Left ventricle myocardium inferior (tissue), 1 donor: ENCODE measurements at regions not wholly inside any gene's neighbourhood (a gene's known extent, or its start where the extent isn't known, plus 50 kb on each side); places are given as distances from the start of the nearest gene placed in this dataset.

Source experiments
- DNase-seq: peaks from one replicate; pipeline ENCODE4 v3.0.0-alpha.2; 2020
- H3K27ac ChIP-seq: fragments of 200-600 bp; replicated peaks from 2 replicates; pipeline ENCODE4 v1.8.0; 2021
- H3K27me3 ChIP-seq: fragments of 200-600 bp; 2 replicates; pipeline ENCODE4 v1.8.0; 2021; ENCODE audit warnings: low read depth
- H3K36me3 ChIP-seq: fragments of 200-600 bp; 2 replicates; pipeline ENCODE4 v1.8.0; 2021
- H3K4me1 ChIP-seq: fragments of 200-600 bp; 2 replicates; pipeline ENCODE4 v1.8.0; 2021
- H3K4me3 ChIP-seq: fragments of 200-600 bp; 2 replicates; pipeline ENCODE4 v1.8.0; 2021; ENCODE audit warnings: mild to moderate bottlenecking, moderate library complexity
- H3K9me3 ChIP-seq: fragments of 200-600 bp; replicated peaks from 2 replicates; pipeline ENCODE4 v1.8.0; 2021
- CTCF ChIP-seq: fragments of 200-600 bp; IDR thresholded peaks from 2 replicates; pipeline ENCODE4 v1.8.0; 2021; ENCODE audit warnings: antibody characterized with exemption, mild to moderate bottlenecking, borderline replicate concordance
- intact Hi-C: fragments of 100-400 bp; cut with micrococcal nuclease; formaldehyde crosslinking; loops from one replicate; pipeline ENCODE4 v1.11.0; 2022
- donor health status: DM: no; HTN: yes; CAD: no; lungs with severe emphysema.

- Histone ChIP-seq H3K27ac (no peak overlapping the region), H3K4me3 (no peak overlapping the region), H3K9me3 (no peaks in the 10 kb centered on the region), H3K36me3 (no peaks in the 10 kb centered on the region), H3K4me1 (no peaks in the 10 kb centered on the region), H3K27me3 (no peaks in the 10 kb centered on the region)
- no peak for TF ChIP-seq CTCF
- DNase-seq: no peak
- intact Hi-C loops: no loop called here
Measured at GRCh38 chr14:38521591-38521990, 265.7 kb upstream of the CLEC14A start.

GRCh38 chr14:38517426-38517825 is 261.5 kb upstream of the CLEC14A start:
- H3K27me3 ChIP-seq: no peaks in the 10 kb centered on the region
- H3K27ac ChIP-seq: no peak overlapping the region
- intact Hi-C loops: no loop called here
- no peak for TF ChIP-seq CTCF
- no peaks in the 10 kb centered on the region for H3K36me3 ChIP-seq
- DNase-seq: no peak
- no peaks in the 10 kb centered on the region for H3K9me3 ChIP-seq
- no peak overlapping the region for H3K4me3 ChIP-seq
- H3K4me1 ChIP-seq: no peaks in the 10 kb centered on the region

GRCh38 chr14:38512236-38512635 is 256.3 kb upstream of the CLEC14A start:
- no peaks in the 10 kb centered on the region for H3K36me3 ChIP-seq
- TF ChIP-seq CTCF: no peak
- H3K27ac ChIP-seq: no peak overlapping the region
- no peaks in the 10 kb centered on the region for H3K9me3 ChIP-seq
- H3K27me3 ChIP-seq: no peaks in the 10 kb centered on the region
- intact Hi-C loops: no loop called here
- H3K4me1 ChIP-seq: no peaks in the 10 kb centered on the region
- no peak overlapping the region for H3K4me3 ChIP-seq
- DNase-seq: no peak

- Histone ChIP-seq H3K4me3 (no peak overlapping the region), H3K4me1 (no peaks in the 10 kb centered on the region), H3K27me3 (no peaks in the 10 kb centered on the region), H3K36me3 (no peaks in the 10 kb centered on the region), H3K27ac (no peak overlapping the region), H3K9me3 (no peaks in the 10 kb centered on the region)
- intact Hi-C loops: no loop called here
- DNase-seq: no peak
- TF ChIP-seq CTCF: no peak
Measured at GRCh38 chr14:38507299-38507698, 251.4 kb upstream of the CLEC14A start.

GRCh38 chr14:38505973-38506249 is 250.0 kb upstream of the CLEC14A start:
- H3K27me3 ChIP-seq: no peaks in the 10 kb centered on the region
- H3K9me3 ChIP-seq: no peaks in the 10 kb centered on the region
- H3K27ac ChIP-seq: no peak overlapping the region
- DNase-seq: no peak
- no peak for TF ChIP-seq CTCF
- intact Hi-C loops: no loop called here
- no peaks in the 10 kb centered on the region for H3K36me3 ChIP-seq
- no peak overlapping the region for H3K4me3 ChIP-seq
- H3K4me1 ChIP-seq: no peaks in the 10 kb centered on the region
